IPS-NIHi7 (cell line): ENCODE measurements at regions not wholly inside any gene's neighbourhood (a gene's known extent, or its start where the extent isn't known, plus 50 kb on each side); places are given as distances from the start of the nearest gene placed in this dataset.
"Not testable (repeated sequence)": the region's sequence is repeated elsewhere in the genome, so short reads cannot be mapped to it uniquely, and the experiment has no call there.

Experiments used
- DNase-seq: peaks from one replicate; pipeline ENCODE4 v3.0.0; 2012; ENCODE audit warnings: mixed read lengths; ENCODE audit errors: extremely low spot score

DNA sequence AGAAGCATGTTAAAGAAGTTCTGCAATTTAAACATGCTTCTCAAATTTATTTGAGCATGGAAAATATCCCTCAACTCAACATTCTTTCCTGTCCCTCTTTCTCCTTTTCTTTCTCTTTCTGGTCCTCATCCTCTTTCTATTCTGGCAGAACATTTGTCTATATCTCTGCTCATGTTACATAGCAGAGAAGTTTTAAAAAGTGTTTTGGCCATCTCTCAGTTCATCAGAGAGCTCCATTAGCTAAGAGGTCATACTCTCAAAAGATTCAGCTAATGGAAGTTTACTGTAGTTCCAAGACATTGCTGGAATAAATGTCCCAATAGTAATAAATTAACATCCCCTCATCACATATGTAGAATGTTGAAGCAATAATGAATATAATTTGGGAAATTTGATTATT lies 53.5 kb downstream of the XCL2 start:
- no peak for DNase-seq

DNA sequence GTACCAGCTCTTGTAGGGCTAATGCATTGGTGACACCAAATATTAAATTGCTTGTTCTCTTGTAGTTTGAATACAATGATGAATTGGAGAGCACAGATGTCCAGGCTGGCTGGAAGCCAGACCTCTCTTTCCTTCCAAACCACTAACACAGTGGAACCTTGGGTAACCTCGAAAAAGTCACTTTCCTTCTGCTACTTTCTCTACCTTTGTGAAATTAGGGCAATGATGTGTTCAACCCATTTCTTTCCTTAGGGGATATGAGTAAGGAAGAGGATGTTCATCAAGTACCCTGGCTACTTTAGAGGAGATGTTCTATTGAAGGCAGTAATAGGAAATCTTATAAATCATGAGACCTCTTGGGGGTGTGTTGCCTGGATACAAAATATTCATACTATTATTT lies 55.7 kb downstream of the XCL2 start:
- DNase-seq, result no peak

DNA sequence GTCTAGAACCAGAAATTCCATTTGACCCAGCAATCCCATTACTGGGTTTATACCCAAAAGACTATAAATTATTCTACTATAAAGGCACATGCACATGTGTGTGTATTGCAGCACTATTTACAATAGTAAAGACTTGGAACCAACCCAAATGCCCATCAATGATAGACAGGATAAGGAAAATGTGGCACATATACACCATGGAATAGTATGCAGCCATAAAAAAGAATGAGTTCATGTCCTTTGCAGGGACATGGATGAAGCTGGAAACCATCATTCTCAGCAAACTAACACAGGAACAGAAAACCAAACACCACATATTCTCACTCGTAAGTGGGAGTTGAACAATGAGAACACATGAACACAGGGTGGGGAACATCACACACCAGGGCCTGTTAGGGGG lies 57.0 kb downstream of the XCL2 start:
- not testable (repeated sequence) for DNase-seq

DNA sequence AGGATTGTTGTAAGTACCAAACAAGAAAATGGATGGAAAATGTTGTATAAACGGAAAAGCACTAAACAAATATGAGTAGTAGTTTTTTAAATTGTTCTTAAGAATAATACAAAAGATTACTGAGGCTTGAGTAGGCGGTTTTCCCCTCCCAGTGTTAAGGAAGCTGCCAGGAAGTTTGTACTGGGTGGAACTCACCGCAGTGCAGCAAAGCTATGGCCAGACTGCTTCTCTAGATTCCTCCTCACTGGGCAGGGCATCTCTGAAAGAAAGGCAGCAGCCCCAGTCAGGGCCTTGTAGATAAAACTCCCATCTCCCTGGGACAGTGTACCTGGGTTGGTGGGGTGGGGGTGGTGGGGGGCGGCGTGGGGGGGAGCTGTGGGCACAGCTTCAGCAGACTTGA lies 58.7 kb downstream of the XCL2 start:
- DNase-seq, result no peak

DNA sequence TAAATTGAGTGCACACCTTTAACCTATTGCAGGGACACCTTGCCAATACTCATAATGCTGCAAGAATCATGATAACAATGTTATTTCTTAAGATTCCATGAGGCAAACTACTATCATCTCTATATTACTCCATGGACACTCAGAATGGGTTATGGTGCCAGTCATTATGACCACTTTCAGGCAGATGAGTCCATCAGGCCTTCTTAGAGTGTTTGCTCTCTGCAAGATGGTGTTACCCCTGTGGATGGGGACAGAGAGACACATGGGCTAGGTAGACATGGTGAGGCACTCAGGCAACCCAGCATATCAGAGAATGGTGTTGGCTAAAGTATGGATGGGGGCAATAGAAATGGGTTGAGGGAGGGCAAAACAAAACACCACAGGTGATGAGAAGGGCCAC lies 59.7 kb downstream of the XCL2 start:
- DNase-seq, result no peak

DNA sequence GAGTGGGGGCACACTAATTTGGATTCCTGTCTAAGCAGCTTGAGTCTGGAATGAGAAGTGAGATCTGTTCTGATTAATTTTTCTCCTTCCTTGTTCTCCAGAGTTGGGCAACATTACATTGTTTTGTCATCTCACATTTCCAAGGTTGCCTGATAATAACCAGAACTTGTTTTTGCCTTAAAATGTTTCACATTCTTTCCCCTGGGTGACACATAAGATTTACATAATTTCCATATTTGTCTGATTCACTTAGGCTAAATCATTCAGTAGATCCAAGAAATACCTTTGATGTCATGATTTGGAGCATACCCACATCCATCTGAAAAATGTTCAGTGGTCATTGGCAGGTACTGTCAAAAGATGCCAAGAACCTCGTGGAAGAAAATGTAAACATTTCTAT lies 60.3 kb downstream of the XCL2 start:
- DNase-seq, result no peak

DNA sequence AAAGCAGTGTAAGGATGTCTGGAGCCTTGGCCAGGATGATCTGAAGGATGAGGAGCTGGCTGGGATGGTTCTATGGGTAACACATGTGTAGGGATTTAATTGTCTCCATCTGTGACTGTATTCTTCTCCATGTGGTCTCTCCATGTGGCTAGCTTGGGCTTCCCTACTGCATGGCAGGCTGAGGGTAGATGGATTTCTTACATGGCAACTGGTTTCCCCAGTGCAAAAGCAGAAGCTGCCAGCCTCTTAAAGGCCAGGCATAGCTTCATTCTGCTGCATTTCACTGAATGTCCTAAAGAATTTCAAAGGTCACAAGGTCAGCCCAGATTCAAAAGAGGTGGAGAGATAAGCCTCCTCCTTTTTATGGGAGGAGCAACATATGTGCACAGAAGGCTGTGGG lies 61.7 kb downstream of the XCL2 start:
- DNase-seq, result peak; percentile 44

DNA sequence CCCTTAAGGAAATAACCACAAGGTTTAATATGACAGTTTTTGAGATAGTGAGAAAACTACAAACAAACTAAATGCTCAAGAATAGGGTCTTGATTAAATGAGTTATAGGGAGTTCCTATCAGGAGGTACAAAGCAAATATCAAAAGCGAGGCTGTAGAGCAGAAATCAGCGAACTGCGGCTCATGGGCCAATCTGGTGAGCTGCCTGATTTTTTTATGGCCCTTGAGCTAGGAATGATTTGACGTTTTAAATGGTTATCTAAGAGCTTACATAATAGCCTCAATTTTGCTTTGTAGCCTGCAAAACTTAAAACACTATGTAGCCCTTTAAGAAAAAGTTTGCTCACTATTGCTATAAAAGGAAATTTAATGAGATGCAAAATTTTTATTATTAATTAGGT lies 62.2 kb downstream of the XCL2 start:
- DNase-seq, result no peak

DNA sequence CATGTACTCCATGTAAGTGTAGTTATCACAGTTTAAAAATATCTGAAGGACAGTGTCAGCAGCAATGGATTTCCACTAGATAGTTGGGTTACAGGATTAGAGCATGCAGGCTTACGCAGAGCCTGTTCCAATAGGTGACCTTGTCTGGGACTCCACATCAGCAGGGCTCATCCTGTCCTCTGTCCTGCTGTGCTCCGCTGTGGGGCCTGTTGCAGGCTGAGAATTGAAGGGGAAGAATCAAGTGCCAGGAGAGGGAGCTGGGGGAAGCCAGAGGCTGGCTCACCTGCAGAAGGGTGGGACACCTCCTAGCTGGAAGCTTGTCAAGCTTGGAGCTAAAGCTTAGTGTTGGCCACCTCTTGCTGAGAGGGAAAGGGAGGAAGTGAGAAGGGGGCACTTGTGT lies 62.8 kb downstream of the XCL2 start:
- peak; percentile 23 for DNase-seq

DNA sequence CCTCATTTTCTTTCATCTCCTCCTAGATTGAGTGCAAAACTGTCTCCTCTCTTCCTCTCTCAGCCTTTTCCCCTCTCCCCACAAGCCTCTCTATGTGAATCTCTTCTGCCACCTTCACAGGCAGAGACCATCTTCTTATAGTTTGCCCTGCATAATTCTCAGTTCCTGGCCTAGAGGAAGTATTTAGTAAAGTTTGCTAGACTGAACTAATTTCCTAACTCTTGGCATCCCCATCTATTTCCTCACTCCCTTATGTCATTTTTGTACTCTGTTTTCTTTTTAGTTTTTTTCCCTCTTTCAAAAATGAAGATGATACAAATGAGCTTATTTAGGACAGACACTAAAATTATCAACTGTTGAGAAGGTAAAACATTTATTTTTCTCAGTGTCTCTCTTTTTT lies 66.0 kb downstream of the XCL2 start:
- no peak for DNase-seq

DNA sequence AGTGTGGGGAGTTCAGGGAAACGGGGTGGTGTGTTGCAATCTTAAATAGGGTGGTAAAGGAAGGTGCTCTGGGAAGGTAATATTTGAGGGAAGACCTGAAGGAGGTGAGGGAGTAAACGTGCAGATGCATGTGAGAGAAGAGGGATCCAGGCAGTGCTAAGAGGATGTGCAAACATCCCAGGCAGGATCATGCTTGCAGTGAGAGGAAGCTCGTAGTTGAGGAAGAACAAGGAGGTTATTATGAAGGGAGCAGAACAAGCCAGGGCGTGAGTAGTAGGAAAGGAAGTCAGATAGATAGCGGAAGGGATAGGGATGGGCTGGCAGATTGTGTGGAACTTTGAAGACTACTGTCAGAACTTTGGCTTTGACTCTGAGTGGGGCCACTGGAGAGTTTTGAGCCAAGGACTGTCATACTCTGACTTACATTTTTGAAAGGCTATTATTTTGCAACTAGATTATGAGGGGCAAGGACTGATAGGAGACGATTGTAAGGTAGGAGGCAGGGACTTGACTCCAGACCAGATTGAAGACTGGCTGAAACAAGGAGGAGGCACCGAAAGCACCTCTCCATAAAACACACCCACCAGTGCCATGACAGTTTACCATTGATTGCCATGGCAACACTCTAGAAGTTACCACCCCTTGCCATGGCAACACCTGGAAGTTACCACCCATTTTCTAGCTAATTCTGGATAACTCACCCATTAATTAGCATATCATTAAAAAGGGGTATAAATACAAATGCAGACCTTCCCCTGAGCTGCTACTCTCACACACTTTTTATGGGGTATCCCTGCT lies 67.0 kb downstream of the XCL2 start:
- DNase-seq, result no peak

DNA sequence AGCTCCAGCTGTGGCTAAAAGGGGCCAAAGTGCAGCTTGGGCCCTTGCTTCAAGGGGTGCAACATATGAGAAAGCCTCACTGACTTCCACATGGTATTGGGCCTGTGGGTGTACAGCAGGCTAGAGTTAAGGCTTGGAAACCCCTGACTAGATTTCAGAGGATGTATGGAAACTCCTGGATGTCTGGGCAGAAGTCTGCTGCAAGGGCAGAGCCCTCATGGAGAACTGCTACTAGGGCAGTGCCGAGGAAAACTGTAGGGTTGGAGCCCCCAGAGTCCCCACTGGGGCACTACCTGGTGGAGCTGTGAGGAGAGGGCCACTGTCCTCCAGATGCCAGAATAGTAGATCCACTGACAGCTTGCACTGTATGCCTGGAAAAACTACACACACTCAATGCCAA lies 69.5 kb downstream of the XCL2 start:
- no peak for DNase-seq

DNA sequence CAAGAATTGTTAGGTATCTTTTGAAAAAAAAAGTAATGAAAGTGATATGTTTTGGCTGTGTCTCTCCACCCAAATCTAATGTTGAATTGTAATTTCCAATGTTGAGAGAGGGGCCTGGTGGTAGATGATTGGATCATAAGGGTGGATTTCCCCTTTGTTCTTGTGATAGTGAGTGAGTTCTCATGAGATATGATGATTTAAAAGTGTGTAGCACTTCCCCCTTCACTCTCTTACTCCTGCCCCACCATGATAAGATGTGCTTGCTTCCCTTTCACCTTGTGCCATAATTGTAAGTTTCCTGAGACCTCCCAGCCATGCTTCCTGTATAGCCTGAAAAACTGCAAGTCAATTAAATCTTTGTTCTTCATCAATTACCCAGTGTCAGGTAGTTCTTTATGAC lies 70.7 kb downstream of the XCL2 start:
- no peak for DNase-seq

DNA sequence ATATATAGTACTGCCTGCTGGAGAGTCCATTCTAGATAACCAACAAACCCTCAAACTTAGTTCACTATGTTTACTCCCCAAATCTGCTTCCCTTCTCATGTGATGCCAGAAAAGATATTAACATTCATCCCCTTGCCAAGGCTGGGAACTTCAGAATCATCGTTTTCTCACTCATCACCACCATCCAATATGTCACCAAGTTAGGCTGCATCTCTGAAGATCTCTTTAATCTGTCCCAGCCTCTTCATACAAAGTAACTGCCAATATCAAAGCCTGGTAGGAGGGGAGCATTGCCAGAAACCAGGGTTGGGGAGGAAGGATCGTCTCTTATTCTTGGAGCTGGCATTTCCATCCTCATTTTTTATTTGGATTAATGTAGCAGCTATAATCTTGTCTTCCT lies 71.6 kb downstream of the XCL2 start:
- no peak for DNase-seq

DNA sequence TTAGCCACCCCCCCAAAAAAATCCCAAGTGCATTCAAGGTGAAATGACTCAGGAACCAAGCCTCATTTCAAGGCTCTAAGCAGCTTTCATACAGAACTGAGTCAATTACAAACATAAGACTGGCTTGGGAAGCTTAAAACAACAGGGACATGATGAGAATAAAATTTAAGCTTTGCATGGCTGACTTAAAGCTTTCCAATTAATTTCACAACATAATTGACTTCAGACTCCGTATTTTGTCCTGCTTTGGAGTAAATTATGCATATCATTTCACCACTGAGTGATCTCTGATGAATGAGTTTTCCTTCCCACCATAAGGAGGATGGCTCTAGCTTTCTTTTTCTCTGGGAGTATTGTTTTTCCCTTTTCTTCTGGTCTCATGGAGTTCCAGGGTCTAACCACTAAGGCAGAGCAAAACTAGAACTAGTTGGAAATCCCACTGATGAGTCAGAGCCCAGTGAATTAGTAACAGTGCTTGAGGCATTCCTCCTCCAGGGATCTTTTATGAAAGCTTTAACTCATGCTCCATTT lies 72.8 kb downstream of the XCL2 start:
- no peak for DNase-seq

DNA sequence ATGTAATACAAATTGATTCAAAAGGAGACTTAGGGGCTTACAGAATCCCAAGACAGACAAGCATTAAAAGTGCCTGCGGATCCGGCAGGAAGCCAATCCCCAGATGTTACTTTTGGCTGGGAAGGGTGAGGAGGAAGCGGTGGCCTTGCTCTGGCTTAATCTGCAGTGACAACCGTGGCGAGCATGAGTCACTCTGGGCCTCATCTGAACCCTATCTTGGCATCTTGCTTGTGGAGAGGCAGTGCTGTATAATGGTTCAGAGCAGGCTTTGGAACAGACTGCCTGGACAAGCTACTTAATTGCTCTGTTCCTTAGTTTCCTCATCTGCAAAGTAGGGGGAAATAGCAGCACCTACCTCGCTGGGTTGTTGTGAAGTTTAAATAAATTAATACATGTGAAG lies 74.1 kb downstream of the XCL2 start:
- DNase-seq, result no peak

DNA sequence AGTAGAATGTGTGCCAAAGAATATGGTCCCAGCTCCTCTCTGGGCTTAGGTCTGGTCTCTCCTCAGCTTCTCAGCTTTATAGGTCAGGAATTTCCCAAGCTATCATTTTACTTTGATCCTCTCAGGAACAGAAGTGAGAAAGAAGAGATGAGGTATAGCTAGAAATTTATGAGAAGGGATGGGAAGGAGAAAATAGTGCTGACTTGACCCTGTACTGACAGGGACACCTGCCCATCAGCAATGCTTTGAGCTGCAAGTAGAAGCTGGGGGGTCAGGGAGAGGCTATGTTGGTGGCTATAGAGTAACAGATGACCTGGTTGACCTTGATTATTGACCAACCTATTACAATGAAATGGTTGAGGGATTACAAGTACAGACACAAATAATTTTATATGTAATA lies 75.0 kb downstream of the XCL2 start:
- no peak for DNase-seq

DNA sequence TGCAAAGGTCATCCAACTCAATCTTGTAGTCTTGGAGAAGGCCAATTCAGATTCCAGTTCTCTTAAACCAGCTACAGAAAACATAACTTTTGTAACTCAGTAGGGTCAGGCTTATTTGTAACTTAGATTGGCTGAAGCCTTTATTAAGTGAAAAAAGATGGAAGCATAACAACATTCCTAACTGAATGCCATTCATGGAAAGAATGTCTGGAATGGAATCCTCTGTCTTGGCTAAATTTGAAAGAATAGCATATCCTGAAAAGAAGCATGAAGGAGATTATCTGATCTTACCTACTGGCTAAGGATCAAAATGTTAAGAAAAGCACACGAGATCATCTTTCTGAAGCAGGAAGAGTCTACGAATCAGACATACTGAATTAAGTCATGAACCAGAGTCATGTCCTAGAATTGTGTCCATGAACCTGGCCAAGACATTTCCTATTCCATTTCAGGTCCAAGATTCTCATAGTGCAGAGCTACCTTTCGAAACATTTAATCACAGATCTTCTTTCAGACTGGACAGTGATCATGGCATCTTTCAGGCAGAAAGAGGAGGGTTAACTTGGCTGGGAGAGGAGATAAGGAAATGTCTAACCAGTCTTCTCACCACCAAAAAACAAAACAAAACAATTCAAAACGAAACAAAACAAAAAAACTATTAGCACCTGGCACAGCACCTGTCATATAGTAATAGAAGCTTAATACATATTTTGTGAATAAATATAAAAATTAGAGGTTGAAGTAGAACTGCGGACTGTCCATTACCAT lies 75.6 kb downstream of the XCL2 start:
- DNase-seq, result no peak

DNA sequence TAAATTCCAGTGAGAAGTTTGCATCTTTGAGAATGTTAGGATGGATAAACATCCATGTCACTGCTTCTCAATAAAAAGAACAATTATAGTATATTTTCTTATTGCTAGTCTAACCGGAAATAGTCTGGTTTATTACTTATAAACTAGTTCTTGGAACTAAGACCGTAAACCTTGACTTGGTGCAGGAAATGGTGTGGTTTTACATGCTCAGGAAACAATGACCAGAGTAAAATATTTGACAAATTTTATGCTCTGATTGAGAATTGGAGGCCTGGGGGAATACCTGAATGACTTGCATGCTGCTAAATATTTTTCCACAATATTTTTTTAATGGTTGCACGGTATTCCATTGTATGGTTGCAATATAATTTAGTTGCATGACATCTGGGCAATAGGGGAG lies 76.3 kb downstream of the XCL2 start:
- DNase-seq, result no peak

DNA sequence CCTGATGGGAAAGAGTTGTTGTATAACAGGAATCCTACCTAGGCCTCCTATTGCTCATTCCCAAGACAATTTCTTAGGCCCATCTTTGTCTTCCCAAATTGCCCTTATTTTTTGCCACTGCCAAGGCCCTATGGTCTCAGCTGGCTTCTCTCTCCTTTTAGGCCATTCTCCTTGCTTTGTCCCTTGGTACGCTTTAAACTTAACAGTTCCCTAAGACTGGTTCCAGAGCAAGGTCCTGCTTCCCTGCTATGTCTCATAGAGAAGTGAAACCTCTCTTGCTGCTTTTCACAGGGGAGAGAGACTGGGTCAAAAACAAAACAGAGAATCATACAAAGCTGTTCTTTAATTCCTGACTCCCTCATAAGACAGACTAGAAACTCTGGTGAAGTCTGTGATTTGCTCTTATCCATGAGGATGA lies 77.1 kb downstream of the XCL2 start:
- DNase-seq, result no peak

DNA sequence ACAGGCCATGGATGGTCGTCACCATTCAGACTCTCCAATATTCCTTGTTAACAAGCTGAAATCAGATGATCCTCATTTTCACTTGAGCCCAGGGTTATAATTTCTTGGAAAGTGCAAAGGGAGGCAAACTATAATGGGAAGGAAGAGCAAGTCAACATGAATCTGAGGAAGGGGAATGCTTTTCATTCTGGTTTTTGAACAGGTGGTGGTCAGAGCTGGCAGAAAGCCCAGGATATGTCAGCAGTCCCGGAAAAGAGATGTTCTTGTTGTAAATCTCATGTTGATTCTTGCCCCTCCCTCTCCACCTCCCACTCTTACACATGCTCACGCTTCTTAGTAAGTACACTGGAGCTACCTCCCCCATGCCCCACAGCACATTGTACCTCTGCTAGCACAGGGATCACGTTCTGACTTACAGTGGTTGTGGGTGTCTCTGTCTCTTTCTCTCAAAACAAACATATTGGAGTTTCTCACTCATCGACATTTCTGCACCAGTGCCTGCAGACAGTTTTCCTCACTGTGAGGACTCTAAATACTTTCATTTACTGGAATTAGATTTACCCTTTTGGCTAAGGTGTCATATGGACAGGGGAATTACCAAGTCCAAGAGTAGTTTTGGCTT lies 77.6 kb downstream of the XCL2 start:
- no peak for DNase-seq

DNA sequence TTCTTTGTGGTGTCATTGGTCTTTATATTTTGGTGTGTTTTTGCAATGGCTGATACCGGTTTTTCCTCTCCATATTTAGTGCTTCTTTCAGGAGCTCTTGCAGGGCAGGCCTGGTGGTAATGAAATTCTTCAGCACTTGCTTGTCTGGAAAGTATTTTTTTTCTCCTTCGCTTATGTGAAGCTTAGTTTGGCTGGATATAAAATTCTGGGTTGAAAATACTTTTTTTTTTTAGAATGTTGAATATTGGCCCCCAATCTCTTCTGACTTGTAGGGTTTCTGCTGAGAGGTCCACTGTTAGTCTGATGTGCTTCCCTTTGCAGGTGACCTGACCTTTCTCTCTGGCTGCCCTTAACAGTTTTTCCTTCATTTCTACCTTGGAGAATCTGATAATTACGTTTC lies 82.7 kb downstream of the XCL2 start:
- not testable (repeated sequence) for DNase-seq

DNA sequence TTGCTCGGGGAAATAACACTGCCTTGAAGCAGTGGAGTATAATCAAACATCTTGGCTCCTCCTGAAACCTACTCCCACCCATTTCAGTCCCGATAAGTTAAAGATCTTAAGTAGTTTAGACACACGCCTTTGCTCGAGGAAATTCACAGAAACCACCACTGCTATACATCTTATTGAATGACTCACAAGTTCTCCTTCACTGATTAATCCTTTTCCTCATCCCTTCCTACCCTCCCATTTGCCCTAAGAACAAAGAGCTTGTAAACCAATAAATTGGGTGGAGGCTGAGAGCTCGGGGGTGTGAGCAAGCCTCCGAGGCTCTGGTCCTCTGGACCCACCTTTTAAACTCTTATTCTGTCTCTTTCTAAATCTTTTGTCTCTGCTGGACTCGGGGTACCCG lies 86.5 kb downstream of the XCL2 start:
- not testable (repeated sequence) for DNase-seq
